HL-60 (cell line): ENCODE measurements at regions not wholly inside any gene's neighbourhood (a gene's known extent, or its start where the extent isn't known, plus 50 kb on each side); places are given as distances from the start of the nearest gene placed in this dataset.

ENCODE experiments used
- CTCF ChIP-seq: IDR thresholded peaks from one replicate; pipeline ENCODE4 v1.5.1; 2011; ENCODE audit warnings: low read length, control low read depth, inconsistent platforms; ENCODE audit not compliant: insufficient read depth
- POLR2AphosphoS5 ChIP-seq: IDR thresholded peaks from 2 replicates; pipeline ENCODE4 v1.6.1; 2012; ENCODE audit warnings: low read depth

GRCh38 chr1:209155546-209155945, 428.0 kb upstream of the CAMK1G start:
- no peak for TF ChIP-seq CTCF
- TF ChIP-seq POLR2AphosphoS5 = no peak
